ENCODE measurements at regions not wholly inside any gene's neighbourhood (a gene's known extent, or its start where the extent isn't known, plus 50 kb on each side); places are given as distances from the start of the nearest gene placed in this dataset.

- TF ChIP-seq CTCF (IDR thresholded peaks at IDR 0.05) (no peak), EP300 (IDR thresholded peaks at IDR 0.05) (no peak)
These were observed 82.4 kb downstream of the HDGFL1 start for GRCh38 chr6:22651731-22652130.

Data from tibial nerve (tissue), 4 donors.